Brain microvascular endothelial cell (primary cell): ENCODE measurements at regions not wholly inside any gene's neighbourhood (a gene's known extent, or its start where the extent isn't known, plus 50 kb on each side); places are given as distances from the start of the nearest gene placed in this dataset.

Experiments used
- DNase-seq: peaks from one replicate; pipeline ENCODE4 v3.0.0-alpha.2; 2020
- H3K27ac ChIP-seq: fragments of 250-450 bp; sonication (Bioruptor Pico); 2 replicates; pipeline ENCODE4 v1.5.1; 2020; ENCODE audit warnings: mild to moderate bottlenecking, moderate library complexity
- H3K27me3 ChIP-seq: fragments of 250-450 bp; sonication (Bioruptor Pico); replicated peaks from 2 replicates; pipeline ENCODE4 v1.5.1; 2020; ENCODE audit warnings: mild to moderate bottlenecking
- H3K36me3 ChIP-seq: fragments of 250-450 bp; sonication (Bioruptor Pico); replicated peaks from 2 replicates; pipeline ENCODE4 v1.5.1; 2020; ENCODE audit warnings: mild to moderate bottlenecking
- H3K4me3 ChIP-seq: 2 replicates; pipeline ENCODE4 v1.5.1; 2011; ENCODE audit warnings: low read depth, mild to moderate bottlenecking, control low read depth, low read length, moderate library complexity
- in situ Hi-C: cut with HindIII; loops from 2 replicates; pipeline ENCODE4 v1.10.0; 2017; ENCODE audit warnings: low sequenced_read_pairs, low pct_ligation_motif_present
- TF ChIP-seq, protein P1 (sequence below): IDR thresholded peaks from 2 replicates; pipeline ENCODE4 v1.5.1; 2011; ENCODE audit warnings: low read depth, mild to moderate bottlenecking, moderate library complexity, low read length, control low read depth, inconsistent platforms; ENCODE audit errors: missing control alignments

DNA sequence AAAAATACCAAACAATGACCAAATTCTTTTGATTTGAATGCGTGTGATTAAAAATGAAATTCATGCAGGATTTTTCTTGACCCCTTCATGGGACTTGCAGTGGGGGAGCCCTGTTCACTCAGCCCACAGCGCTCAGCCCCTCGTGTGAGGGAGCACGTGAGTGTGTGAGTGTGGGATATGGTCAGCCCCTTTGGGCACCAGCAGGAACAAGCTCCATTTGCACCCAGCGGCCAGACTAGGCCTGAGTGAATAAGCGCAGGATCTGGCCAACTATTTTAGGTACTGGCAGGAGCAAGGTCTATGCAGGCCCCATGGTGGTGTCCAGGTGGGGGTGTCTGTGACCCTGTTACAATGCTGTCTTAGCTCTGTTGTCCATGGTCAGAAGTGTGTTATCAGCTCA, 1631.2 kb downstream of the BRINP3 start:
- Histone ChIP-seq H3K36me3 (no peaks in the 10 kb centered on the region), H3K27ac (no peak overlapping the region), H3K27me3 (no peaks in the 10 kb centered on the region), H3K4me3 (no peak overlapping the region)
- TF ChIP-seq, protein P1, sequence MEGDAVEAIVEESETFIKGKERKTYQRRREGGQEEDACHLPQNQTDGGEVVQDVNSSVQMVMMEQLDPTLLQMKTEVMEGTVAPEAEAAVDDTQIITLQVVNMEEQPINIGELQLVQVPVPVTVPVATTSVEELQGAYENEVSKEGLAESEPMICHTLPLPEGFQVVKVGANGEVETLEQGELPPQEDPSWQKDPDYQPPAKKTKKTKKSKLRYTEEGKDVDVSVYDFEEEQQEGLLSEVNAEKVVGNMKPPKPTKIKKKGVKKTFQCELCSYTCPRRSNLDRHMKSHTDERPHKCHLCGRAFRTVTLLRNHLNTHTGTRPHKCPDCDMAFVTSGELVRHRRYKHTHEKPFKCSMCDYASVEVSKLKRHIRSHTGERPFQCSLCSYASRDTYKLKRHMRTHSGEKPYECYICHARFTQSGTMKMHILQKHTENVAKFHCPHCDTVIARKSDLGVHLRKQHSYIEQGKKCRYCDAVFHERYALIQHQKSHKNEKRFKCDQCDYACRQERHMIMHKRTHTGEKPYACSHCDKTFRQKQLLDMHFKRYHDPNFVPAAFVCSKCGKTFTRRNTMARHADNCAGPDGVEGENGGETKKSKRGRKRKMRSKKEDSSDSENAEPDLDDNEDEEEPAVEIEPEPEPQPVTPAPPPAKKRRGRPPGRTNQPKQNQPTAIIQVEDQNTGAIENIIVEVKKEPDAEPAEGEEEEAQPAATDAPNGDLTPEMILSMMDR, result no peak
- in situ Hi-C loops, result no loop called here
- DNase-seq, result no peak

DNA sequence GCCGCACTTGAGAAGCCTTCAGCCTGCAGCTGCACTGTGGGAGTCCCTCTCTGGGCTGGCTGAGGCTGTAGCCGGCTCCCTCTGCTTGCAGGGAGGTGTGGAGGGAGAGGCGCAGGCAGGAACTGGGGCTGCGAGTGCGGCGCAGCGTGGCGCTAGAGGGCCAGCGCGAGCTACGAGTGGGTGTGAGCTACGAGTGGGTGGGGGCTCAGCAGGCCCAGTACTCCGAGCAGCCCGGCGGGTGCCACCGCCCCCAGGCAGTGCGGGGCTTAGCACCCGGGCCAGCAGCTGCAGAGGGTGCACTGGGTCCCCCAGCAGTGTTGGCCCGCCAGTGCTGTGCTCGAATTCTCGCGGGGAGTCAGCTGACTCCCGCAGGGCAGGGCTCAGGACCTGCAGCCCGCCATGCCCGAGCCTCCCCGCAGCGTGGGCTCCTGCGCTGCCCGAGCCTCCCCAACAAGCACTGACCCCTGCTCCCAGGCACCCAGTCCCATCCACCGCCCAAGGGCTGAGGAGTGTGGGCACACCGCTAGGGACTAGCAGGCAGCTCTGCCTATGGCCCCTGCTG, 1620.1 kb downstream of the BRINP3 start:
- in situ Hi-C loops, result no loop called here
- TF ChIP-seq, protein P1, result no peak
- no peak for DNase-seq
- H3K4me3 ChIP-seq, result no peak overlapping the region
- no peaks in the 10 kb centered on the region for H3K36me3 ChIP-seq
- H3K27me3 ChIP-seq, result no peaks in the 10 kb centered on the region
- H3K27ac ChIP-seq, result no peak overlapping the region

DNA sequence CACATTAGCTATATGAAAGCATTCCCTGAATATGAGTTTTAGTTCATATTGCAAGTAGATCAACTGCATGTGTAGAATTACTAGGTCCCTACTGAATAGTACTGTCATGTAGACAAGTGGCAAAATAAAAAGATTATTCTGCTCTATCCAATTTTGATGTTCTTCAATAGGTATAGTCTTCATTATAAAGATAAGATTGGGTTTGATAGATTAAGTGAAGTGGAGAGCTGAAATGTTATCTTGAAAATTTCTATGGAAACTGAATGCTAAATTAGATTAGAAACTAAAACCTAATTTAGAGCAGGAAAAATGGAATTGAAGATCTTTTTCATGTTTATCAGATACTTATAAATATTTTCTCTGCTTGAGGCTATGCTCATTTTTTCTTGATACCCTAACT, 1610.0 kb downstream of the BRINP3 start:
- in situ Hi-C loops, result no loop called here
- Histone ChIP-seq H3K27me3 (no peaks in the 10 kb centered on the region), H3K4me3 (no peak overlapping the region), H3K36me3 (no peaks in the 10 kb centered on the region), H3K27ac (no peak overlapping the region)
- TF ChIP-seq, protein P1, result no peak
- DNase-seq, result no peak

DNA sequence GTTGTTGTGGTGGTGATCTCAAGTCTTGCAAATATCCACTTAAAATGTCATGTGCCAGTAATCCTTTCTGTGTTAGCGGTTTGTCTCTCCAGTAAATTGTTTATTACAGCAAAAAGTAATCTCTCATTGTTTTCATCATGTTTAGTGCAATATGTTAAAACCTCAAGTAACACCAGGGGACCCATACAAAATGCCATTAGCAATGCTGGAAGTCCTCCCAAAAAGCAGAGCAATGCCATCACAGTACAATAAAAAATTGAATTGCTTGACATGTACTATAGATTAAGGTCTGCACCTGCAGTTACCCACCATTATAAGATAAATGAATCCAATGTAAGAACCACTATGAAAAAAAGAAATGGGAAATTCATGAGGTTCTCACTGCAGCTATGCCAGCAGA, 1606.5 kb downstream of the BRINP3 start:
- no peak overlapping the region for H3K27ac ChIP-seq
- DNase-seq, result no peak
- TF ChIP-seq, protein P1, result no peak
- in situ Hi-C loops, result no loop called here
- H3K36me3 ChIP-seq, result no peaks in the 10 kb centered on the region
- H3K4me3 ChIP-seq, result no peak overlapping the region
- H3K27me3 ChIP-seq, result no peaks in the 10 kb centered on the region

DNA sequence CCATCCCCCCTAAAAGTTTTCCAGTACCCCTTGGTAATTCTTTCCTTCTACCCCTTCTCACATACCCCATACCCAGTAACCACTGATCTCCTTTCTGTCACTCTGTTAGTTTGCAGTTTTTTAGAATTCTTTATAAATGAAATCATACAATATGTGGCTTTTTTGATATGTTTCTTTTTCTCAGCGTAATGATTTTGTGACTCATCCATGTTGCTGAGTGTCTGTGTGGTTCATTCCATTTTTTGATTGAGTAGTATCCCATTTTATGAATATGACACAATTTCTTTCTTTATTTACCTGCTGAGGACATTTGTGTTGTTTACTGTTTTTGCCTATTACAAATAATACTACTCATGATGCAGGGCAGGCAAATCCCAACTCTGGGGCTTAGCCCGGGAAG, 1605.3 kb downstream of the BRINP3 start:
- no peak overlapping the region for H3K27ac ChIP-seq
- H3K4me3 ChIP-seq, result no peak overlapping the region
- no peaks in the 10 kb centered on the region for H3K36me3 ChIP-seq
- TF ChIP-seq, protein P1, result no peak
- DNase-seq, result no peak
- in situ Hi-C loops, result no loop called here
- no peaks in the 10 kb centered on the region for H3K27me3 ChIP-seq

DNA sequence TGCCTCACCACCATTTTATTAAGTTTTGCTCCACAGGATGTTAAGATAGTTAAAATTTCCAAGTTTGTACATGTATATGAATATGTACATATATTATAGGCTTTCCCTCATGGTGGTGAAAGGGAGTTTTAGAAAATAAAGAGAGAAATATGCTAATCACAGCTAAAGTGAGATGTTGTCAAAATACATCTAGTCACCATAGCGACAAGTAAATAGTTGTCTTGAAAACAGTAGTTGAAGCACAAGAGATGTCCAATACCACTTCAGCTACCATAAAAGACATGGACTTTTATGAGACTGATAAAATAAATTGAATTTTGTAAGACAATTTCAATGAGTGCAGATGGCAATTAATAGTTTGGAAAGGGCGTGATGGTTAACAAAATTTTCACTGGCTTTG, 1600.0 kb downstream of the BRINP3 start:
- Histone ChIP-seq H3K27me3 (no peaks in the 10 kb centered on the region), H3K4me3 (no peak overlapping the region), H3K36me3 (no peaks in the 10 kb centered on the region), H3K27ac (no peak overlapping the region)
- TF ChIP-seq, protein P1, result no peak
- in situ Hi-C loops, result no loop called here
- no peak for DNase-seq
